ENCODE measurements at regions not wholly inside any gene's neighbourhood (a gene's known extent, or its start where the extent isn't known, plus 50 kb on each side); places are given as distances from the start of the nearest gene placed in this dataset.
"Not testable (repeated sequence)": the region's sequence is repeated elsewhere in the genome, so short reads cannot be mapped to it uniquely, and the experiment has no call there.

GRCh38 chr3:87949879-87950208, 109.0 kb downstream of the CGGBP1 start:
- H3K27me3 Mint-ChIP-seq (ENCODE audit: low read depth) = no peaks in the 10 kb centered on the region
- no peak for DNase-seq

GRCh38 chr3:87949189-87949878, 109.5 kb downstream of the CGGBP1 start:
- Mint-ChIP-seq H3K27me3 (ENCODE audit: low read depth) (no peaks in the 10 kb centered on the region), H3K36me3 (ENCODE audit: insufficient read depth in 2 of 2) (no peaks in the 10 kb centered on the region), H3K4me3 (no peak overlapping the region), H3K4me1 (ENCODE audit: low read depth) (no peaks in the 10 kb centered on the region), H3K9me3 (peaks cover 0 to 1% of the 10 kb centered on the region in 2 donors), H3K27ac (no peak overlapping the region)
- ATAC-seq (replicated peaks in 1 of 2) = no peak
- no peak for DNase-seq

More at GRCh38 chr3:87949879-87950208, 109.0 kb downstream of the CGGBP1 start:
- Mint-ChIP-seq H3K4me1 (ENCODE audit: low read depth) (no peaks in the 10 kb centered on the region), H3K9me3 (peaks cover 0 to 1% of the 10 kb centered on the region in 2 donors), H3K27ac (no peak overlapping the region), H3K36me3 (ENCODE audit: insufficient read depth in 2 of 2) (no peaks in the 10 kb centered on the region), H3K4me3 (no peak overlapping the region)
- no peak for ATAC-seq (replicated peaks in 1 of 2)

GRCh38 chr3:87946007-87946406, 112.8 kb downstream of the CGGBP1 start:
- not testable (repeated sequence) for DNase-seq; H3K4me3 Mint-ChIP-seq; ATAC-seq (replicated peaks in 1 of 2); H3K9me3 Mint-ChIP-seq; H3K36me3 Mint-ChIP-seq (ENCODE audit: insufficient read depth in 2 of 2); H3K27me3 Mint-ChIP-seq (ENCODE audit: low read depth); H3K4me1 Mint-ChIP-seq (ENCODE audit: low read depth); H3K27ac Mint-ChIP-seq

- H3K4me1 Mint-ChIP-seq (ENCODE audit: low read depth); H3K27ac Mint-ChIP-seq; H3K27me3 Mint-ChIP-seq (ENCODE audit: low read depth); ATAC-seq (replicated peaks in 1 of 2); H3K4me3 Mint-ChIP-seq; DNase-seq; H3K36me3 Mint-ChIP-seq (ENCODE audit: insufficient read depth in 2 of 2); H3K9me3 Mint-ChIP-seq: not testable (repeated sequence)
These were observed 116.5 kb downstream of the CGGBP1 start for GRCh38 chr3:87942256-87942655.

GRCh38 chr3:87924485-87924884, 134.3 kb downstream of the CGGBP1 start:
- Mint-ChIP-seq H3K27ac (no peak overlapping the region), H3K9me3 (peaks cover 6 to 17% of the 10 kb centered on the region in 2 donors), H3K27me3 (ENCODE audit: low read depth) (no peaks in the 10 kb centered on the region), H3K4me1 (ENCODE audit: low read depth) (no peaks in the 10 kb centered on the region), H3K36me3 (ENCODE audit: insufficient read depth in 2 of 2) (peaks cover 5% of the 10 kb centered on the region in 2 donors), H3K4me3 (no peak overlapping the region)
- ATAC-seq (replicated peaks in 1 of 2) = no peak
- no peak for DNase-seq

- H3K9me3 Mint-ChIP-seq = peaks cover 4 to 16% of the 10 kb centered on the region in 2 donors
- no peak overlapping the region for H3K4me3 Mint-ChIP-seq
- H3K27me3 Mint-ChIP-seq (ENCODE audit: low read depth) = peaks cover 10% of the 10 kb centered on the region
- no peak overlapping the region for H3K27ac Mint-ChIP-seq
- ATAC-seq (replicated peaks in 1 of 2) (no peak), DNase-seq (no peak)
- H3K36me3 Mint-ChIP-seq (ENCODE audit: insufficient read depth in 2 of 2) = peaks cover 5% of the 10 kb centered on the region in 2 donors
- no peaks in the 10 kb centered on the region for H3K4me1 Mint-ChIP-seq (ENCODE audit: low read depth)
These were observed 138.3 kb downstream of the CGGBP1 start for GRCh38 chr3:87920549-87920948.

GRCh38 chr3:87901141-87901540, 157.7 kb downstream of the CGGBP1 start:
- Mint-ChIP-seq H3K27ac (no peak overlapping the region), H3K27me3 (ENCODE audit: low read depth) (no peaks in the 10 kb centered on the region), H3K4me3 (no peak overlapping the region), H3K9me3 (no peaks in the 10 kb centered on the region), H3K36me3 (ENCODE audit: insufficient read depth in 2 of 2) (no peaks in the 10 kb centered on the region), H3K4me1 (ENCODE audit: low read depth) (no peaks in the 10 kb centered on the region)
- no peak for DNase-seq
- ATAC-seq (replicated peaks in 1 of 2) = no peak

- no peak overlapping the region for H3K27ac Mint-ChIP-seq
- DNase-seq = no peak
- H3K4me1 Mint-ChIP-seq (ENCODE audit: low read depth) = no peaks in the 10 kb centered on the region
- no peaks in the 10 kb centered on the region for H3K36me3 Mint-ChIP-seq (ENCODE audit: insufficient read depth in 2 of 2)
- H3K27me3 Mint-ChIP-seq (ENCODE audit: low read depth) = no peaks in the 10 kb centered on the region
- no peak overlapping the region for H3K4me3 Mint-ChIP-seq
- no peaks in the 10 kb centered on the region for H3K9me3 Mint-ChIP-seq
- ATAC-seq (replicated peaks in 1 of 2) = no peak
These were observed 158.7 kb downstream of the CGGBP1 start for GRCh38 chr3:87900061-87900460.

- DNase-seq (no peak), ATAC-seq (replicated peaks in 1 of 2) (no peak)
- Mint-ChIP-seq H3K36me3 (ENCODE audit: insufficient read depth in 2 of 2) (no peaks in the 10 kb centered on the region), H3K27ac (no peak overlapping the region), H3K4me1 (ENCODE audit: low read depth) (no peaks in the 10 kb centered on the region), H3K27me3 (ENCODE audit: low read depth) (no peaks in the 10 kb centered on the region), H3K9me3 (no peaks in the 10 kb centered on the region), H3K4me3 (no peak overlapping the region)
These were observed 159.8 kb downstream of the CGGBP1 start for GRCh38 chr3:87898971-87899370.

- Mint-ChIP-seq H3K36me3 (ENCODE audit: insufficient read depth in 2 of 2) (no peaks in the 10 kb centered on the region), H3K27me3 (ENCODE audit: low read depth) (no peaks in the 10 kb centered on the region), H3K27ac (no peak overlapping the region), H3K4me3 (no peak overlapping the region), H3K9me3 (no peaks in the 10 kb centered on the region), H3K4me1 (ENCODE audit: low read depth) (no peaks in the 10 kb centered on the region)
- DNase-seq (no peak), ATAC-seq (replicated peaks in 1 of 2) (no peak)
These were observed 162.8 kb downstream of the CGGBP1 start for GRCh38 chr3:87895983-87896382.

- Mint-ChIP-seq H3K4me1 (ENCODE audit: low read depth) (no peaks in the 10 kb centered on the region), H3K9me3 (peaks cover 5 to 7% of the 10 kb centered on the region in 2 donors), H3K27ac (no peak overlapping the region), H3K27me3 (ENCODE audit: low read depth) (no peaks in the 10 kb centered on the region), H3K36me3 (ENCODE audit: insufficient read depth in 2 of 2) (peaks cover 1 to 8% of the 10 kb centered on the region in 2 donors), H3K4me3 (no peak overlapping the region)
- no peak for DNase-seq
- no peak for ATAC-seq (replicated peaks in 1 of 2)
These were observed 185.7 kb downstream of the CGGBP1 start for GRCh38 chr3:87873136-87873535.

- no peak overlapping the region for H3K4me3 Mint-ChIP-seq
- peaks cover 7% of the 10 kb centered on the region for H3K27me3 Mint-ChIP-seq (ENCODE audit: low read depth)
These were observed 191.8 kb downstream of the CGGBP1 start for GRCh38 chr3:87867001-87867400.

GRCh38 chr3:87856126-87856525, 202.7 kb downstream of the CGGBP1 start:
- ATAC-seq (replicated peaks in 1 of 2) (no peak), DNase-seq (no peak)
- no peaks in the 10 kb centered on the region for H3K4me1 Mint-ChIP-seq (ENCODE audit: low read depth)
- no peaks in the 10 kb centered on the region for H3K36me3 Mint-ChIP-seq (ENCODE audit: insufficient read depth in 2 of 2)
- no peak overlapping the region for H3K4me3 Mint-ChIP-seq
- H3K27ac Mint-ChIP-seq = no peak overlapping the region
- H3K9me3 Mint-ChIP-seq = no peaks in the 10 kb centered on the region
- H3K27me3 Mint-ChIP-seq (ENCODE audit: low read depth) = no peaks in the 10 kb centered on the region

More at GRCh38 chr3:87867001-87867400, 191.8 kb downstream of the CGGBP1 start:
- no peak for ATAC-seq (replicated peaks in 1 of 2)
- H3K4me1 Mint-ChIP-seq (ENCODE audit: low read depth) = no peaks in the 10 kb centered on the region
- no peak for DNase-seq
- H3K36me3 Mint-ChIP-seq (ENCODE audit: insufficient read depth in 2 of 2) = peaks cover 1% of the 10 kb centered on the region in 2 donors
- no peak overlapping the region for H3K27ac Mint-ChIP-seq
- peaks cover 4 to 7% of the 10 kb centered on the region in 2 donors for H3K9me3 Mint-ChIP-seq

GRCh38 chr3:87855616-87856015, 203.2 kb downstream of the CGGBP1 start:
- no peak overlapping the region for H3K4me3 Mint-ChIP-seq
- no peak for ATAC-seq (replicated peaks in 1 of 2)
- H3K27me3 Mint-ChIP-seq (ENCODE audit: low read depth) = no peaks in the 10 kb centered on the region

More at GRCh38 chr3:87855616-87856015, 203.2 kb downstream of the CGGBP1 start:
- Mint-ChIP-seq H3K27ac (no peak overlapping the region), H3K36me3 (ENCODE audit: insufficient read depth in 2 of 2) (no peaks in the 10 kb centered on the region), H3K9me3 (no peaks in the 10 kb centered on the region), H3K4me1 (ENCODE audit: low read depth) (no peaks in the 10 kb centered on the region)
- no peak for DNase-seq
